ENCODE measurements at regions not wholly inside any gene's neighbourhood (a gene's known extent, or its start where the extent isn't known, plus 50 kb on each side); places are given as distances from the start of the nearest gene placed in this dataset.

- no peak for DNase-seq
Observed at GRCh38 chr1:58862728-58863385, 79.0 kb upstream of the JUN start.

DNA sequence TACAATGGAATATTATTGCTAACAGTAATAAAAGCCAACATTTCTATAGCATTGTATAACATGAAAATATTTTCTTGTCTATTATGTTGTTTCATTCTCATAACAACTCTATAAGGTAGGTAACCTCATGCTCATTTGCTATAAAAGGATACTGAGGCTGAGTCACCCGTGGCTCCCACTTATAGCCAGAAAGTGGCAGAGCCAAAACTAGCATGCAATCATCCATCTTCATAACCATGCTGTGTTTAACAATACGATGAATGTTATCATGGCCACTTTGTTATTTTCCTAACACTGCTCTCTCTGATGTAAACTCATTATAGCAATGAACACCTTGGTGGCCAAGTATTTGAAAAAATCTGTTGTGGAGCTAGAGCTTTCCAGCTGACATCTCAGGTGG lies 80.8 kb upstream of the JUN start:
- no peak for DNase-seq

DNA sequence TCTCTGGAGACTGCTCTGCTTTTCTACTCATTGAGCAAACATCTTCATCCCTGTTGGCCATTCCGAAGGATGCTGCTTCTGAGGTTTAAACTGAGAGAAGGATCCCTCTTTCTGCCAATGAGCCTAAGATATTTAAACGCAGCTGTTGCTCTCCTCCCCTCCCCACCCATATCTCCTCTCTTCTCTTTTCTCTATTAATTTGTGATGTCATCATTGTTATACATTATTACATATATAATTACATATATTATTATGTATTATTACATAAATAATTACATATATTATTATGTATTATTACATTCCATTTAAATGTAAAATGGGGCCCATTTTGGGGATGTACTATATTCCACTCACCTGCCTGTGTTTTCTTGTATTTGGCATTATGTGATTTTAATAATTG lies 82.7 kb upstream of the JUN start:
- DNase-seq = no peak

GRCh38 chr1:58869638-58870297 lies 85.9 kb upstream of the JUN start:
- DNase-seq = no peak

DNA sequence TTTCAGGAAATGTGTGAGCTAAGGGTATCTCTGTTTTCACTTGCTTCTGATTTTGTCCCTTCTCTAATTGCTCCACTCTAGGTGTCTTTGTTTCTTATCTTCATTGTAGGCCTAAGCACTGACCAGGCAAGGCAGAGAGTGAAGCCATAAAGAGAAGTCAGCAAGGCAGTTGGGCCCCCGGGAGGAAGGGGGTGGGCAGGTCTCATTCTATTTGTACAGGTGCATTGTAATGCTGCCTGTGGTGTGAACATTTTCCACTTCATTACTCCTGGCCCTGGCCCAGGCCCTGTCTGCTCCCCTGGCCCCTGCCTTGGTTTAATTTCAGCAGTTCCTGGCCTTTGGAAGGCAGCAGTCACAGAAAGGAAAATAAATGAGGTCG lies 86.4 kb upstream of the JUN start:
- peak; percentile 27 for DNase-seq

GRCh38 chr1:58874342-58874741 lies 90.5 kb upstream of the JUN start:
- no peak for DNase-seq

DNA sequence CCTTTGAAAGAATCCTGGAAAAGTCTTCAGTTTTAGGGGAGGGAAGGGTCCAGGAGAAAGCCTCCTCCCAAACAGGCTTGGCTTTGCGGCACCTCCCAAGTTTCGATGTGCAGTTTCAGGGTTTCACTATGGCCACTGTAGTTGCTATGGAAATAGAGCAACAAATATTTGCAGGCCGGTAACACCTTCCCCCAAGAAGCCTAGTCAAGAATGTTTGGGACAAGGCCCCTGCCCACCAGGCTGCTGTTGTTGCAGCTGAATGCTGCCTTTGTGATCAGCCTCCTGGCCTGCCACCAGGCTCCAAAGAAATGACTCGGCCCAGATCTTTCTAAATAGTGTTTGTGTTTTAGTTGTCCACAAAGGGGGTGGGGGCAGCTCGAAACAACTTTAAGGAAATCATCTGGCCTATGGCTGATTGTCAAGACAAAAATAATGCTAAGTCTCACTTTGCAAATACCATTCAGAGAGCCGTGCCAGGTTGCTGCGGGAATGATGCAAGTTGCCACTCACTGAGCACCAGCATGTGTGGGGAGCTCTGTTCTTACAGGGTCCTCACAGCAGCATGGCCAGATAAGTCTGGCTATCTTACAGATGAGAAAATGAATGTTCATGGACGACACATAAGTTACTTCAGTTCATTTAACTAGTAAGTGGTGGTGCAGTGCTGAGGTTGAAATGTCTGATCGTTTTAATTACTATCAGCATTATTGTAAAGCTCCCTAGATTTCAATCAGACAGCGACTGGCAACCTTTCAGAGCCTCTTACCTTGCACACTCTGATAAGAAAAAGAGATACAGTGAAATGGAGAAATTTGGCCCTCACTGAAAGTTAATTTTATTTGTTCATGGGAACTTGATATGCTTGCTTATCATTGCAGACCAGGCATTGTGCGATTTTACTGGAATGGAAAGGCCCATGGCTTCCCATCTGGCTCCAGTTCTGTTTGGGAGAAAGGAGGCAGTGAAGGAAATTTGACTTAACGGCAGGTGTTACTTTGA lies 91.2 kb upstream of the JUN start:
- DNase-seq = peak; percentile 88

- no peak for DNase-seq
Observed at GRCh38 chr1:58879464-58879863, 95.6 kb upstream of the JUN start.

DNA sequence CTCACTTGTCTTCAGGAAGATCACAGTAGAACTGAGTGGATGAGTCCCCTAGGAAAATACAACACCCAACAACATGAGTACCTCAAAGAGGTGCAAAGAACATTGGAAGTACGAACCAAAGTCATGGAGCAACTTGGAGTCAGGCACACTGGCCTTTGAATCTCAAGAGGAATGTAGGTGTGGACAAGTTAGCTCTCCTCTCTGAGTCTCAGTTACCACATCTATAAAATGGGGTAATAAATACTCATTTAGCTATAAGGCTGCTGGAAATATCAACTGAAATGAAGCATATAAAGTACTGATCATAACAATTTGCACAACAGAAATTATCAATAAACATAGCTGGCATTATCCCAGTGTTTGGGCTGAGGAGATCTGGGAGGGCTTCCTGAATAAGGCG lies 96.7 kb upstream of the JUN start:
- DNase-seq = no peak

GRCh38 chr1:58881471-58881994 lies 97.7 kb upstream of the JUN start:
- no peak for DNase-seq

- DNase-seq = no peak
Observed at GRCh38 chr1:58882322-58882948, 98.6 kb upstream of the JUN start.

- DNase-seq = no peak
Observed at GRCh38 chr1:58883037-58883887, 99.4 kb upstream of the JUN start.

DNA sequence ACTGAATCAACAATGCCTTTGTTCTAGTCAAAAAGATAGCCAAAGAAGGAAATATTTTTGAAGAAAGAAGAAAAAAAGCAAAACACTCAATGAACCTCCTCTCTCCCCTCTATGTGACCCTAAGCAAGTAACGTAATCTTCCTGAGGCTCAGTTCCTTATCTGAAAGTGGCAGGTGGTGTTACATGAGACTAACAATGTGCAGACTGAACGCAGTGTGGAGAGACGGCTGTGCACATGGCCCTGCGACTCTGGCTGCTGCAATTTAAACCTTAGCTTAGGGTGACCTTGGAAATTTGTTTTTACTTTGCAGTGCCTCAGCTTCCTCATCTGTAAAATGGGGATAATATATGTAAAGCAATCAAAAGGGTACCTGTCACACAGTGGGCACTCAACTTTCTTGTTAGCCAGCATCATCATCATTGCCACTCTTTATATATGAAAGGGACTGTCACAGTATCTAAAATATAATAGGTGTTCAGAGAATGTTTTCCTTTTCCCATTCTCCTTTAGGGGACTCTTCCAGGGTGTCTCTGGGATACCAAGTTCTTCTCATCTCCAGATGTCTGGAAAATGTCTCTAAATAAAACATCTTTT lies 100.1 kb upstream of the JUN start:
- no peak for DNase-seq

DNA sequence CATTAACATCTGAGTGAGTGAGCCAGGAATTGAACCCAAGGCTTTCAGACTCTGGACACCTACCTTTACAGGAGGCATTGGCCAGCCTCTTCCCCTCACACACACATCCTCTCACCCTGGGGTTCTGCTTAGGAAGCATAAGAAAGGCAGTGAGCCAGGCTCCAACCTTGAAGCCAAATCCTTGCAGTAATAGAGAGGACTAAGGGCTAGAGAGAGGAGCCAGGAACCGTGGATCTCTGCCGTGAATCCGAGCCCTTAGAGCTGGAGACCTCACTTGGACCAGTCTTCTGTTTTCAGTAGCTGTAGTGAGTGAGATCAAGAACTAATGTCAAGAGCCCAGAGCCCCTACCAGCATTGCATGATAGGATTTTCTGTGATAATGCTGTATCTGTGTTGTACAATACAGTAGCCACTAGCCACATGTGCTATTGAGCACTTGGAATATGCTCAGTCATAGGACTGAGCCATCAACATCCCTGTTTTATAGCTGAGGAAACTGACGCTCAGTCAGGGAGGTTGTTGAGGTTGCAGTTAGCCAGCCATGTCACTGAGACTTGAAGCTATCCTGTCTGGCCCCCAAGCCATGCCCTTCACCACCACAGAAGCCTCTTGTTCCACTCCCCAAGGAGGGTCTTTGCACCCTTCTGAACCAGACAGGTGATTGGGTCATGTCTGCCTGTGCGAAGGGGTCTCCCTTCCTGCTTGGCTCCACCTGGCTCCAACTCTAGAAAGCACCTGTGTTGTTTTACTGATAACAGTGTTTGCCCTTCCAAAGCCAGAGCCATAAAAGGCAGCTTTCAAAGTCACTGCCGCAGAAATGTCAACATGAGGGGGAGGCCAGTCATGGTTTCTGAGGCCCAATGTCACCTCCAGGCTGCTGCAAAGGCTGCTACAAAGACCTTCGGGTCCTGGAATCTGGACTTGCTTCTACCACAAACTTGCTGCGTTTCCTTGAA lies 101.1 kb upstream of the JUN start:
- DNase-seq = peak; percentile 61

GRCh38 chr1:58885998-58886397 lies 102.2 kb upstream of the JUN start:
- no peak for DNase-seq

DNA sequence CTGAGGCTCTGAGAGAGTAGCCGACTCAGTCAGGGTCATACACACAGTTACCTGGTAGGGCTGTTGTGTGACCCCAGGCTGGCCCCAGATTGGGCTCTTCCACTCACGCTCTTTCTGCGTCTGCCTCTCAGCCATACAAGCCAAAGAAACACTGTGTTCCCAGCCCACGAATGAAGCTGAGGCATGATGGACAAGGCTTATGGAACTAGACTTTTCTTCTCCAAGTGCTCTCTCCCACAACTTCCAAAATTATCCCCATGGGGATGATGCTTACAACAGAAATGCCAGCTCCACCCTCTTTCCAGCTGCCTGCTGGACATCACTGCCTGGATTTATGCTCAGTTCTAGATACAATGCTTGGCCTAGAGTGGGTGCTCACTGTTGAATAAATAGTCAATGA lies 102.8 kb upstream of the JUN start:
- DNase-seq = no peak

DNA sequence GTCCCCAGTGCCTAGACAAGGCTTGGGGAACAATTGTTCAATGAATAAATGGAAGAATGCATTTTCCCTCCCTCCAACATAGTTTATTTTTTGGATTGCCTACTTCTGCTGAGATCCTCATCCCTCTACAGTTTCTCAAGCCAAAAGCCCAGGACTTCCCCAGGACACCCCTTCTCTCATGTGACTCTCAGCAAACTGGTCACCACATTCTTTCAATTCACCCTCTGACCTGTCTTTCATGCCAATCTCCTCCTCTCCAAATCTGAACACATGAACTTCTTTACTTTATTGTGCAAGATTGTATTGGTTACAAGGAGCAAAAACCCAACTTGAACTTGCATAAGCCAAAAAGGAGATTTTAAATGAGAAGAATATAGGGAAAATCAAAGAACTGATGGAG lies 103.2 kb upstream of the JUN start:
- DNase-seq = no peak

- DNase-seq = no peak
Observed at GRCh38 chr1:58888833-58889232, 105.0 kb upstream of the JUN start.

- DNase-seq = no peak
Observed at GRCh38 chr1:58890113-58890512, 106.3 kb upstream of the JUN start.

DNA sequence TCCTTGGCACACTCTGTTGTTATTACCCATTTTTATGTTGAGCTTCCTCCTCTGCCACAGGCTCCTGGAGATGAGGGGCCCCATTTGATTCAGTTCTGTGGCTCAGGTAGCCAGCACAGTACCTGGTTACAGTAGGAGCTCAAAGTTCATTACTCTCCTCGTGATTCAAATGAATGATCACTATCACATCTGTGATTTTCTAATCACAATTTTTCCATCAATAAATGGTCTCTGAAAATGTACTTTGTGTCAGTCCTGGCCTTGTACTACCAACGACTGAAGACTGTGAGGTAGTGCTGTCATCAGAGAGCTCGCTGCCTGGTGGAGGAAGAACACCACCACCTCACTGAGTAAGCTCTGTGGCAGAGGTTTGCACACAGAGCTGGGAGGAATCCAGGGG lies 106.8 kb upstream of the JUN start:
- DNase-seq = no peak
